Skin of body (tissue), 1 donor: ENCODE measurements at regions not wholly inside any gene's neighbourhood (a gene's known extent, or its start where the extent isn't known, plus 50 kb on each side); places are given as distances from the start of the nearest gene placed in this dataset.
"Not testable (repeated sequence)": the region's sequence is repeated elsewhere in the genome, so short reads cannot be mapped to it uniquely, and the experiment has no call there.

Source experiments
- DNase-seq: peaks from one replicate; lab custom pipeline; 2025; lab: John Stamatoyannopoulos, UW

- no peak for DNase-seq
Observed at GRCh38 chr11:97007283-97007682, 617.5 kb downstream of the JRKL start.

DNA sequence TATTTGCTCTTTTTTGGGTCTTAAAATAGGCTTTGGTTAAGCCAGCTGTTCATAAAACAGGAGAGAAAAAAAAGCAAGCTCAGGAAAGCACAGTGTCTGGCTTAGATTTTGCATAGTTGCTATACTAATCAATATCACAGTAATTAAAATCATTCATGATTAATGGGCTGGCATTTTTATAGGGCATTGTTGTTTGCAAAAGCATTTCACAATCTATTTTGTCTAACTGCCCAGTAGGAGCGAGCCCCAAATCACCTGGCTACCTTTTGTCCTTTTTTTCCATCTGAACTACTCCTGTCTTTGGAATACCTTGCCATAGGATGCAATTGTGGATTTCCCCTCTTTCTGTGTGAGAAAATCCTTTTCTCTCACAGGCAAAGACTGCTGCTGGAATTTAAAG, 619.8 kb downstream of the JRKL start:
- DNase-seq = no peak

GRCh38 chr11:97010997-97011396, 621.2 kb downstream of the JRKL start:
- DNase-seq = not testable (repeated sequence)

DNA sequence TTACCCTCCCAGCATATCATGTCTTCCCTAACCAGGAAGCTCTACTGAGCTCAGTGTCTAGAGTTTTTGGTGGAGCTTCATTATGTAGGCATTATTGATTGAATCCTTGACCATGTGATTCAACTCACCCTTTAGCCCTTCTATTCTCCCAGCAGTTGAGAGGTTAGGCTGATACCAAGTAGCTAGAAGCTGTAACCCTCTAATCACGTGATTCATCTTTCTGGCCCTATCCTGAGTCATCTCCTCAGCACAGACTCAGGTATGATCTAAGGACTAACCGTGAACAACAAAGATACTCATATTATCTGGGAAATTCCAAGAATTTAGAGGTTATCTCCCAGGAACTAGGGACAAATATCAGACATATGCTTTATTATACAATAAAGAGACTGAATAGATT, 625.5 kb downstream of the JRKL start:
- no peak for DNase-seq

DNA sequence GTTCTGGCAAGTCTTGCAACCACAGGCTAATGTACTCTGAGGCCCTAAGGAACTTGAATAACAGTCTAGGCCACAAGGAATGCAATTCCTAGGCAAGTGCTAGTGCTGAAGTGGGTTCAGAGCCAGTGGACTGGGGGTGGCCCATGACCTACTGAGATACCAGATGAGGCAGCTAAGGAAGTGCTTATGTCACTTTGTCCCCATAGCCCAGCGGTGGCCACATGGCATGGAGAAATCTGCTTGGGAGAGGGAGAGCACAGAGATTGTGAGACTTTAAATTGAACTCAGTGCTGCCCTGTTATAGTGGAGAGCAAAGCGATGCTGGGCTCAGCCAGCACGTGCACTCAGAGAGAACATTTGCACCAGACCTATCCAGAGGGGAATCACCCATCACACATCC, 629.5 kb downstream of the JRKL start:
- no peak for DNase-seq

- no peak for DNase-seq
Observed at GRCh38 chr11:97019754-97020153, 629.9 kb downstream of the JRKL start.

DNA sequence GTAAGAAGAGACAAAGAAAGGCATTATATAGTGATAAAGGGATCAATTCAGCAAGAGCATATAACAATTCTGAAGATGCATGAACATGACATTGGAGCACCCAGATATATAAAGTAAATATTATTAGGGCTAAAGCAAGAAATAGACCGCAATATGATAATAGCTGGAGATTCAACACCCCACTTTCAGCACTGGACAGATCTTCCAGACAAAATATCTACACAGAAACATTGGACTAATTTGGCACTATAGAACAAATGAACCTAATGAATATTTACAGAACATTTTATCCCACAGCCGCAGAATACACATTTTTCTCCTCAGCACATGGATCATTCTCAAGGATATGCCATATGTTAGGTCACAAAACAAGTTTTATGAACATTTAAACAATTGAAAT, 633.1 kb downstream of the JRKL start:
- DNase-seq = no peak

- DNase-seq = no peak
Observed at GRCh38 chr11:97028836-97029406, 639.1 kb downstream of the JRKL start.

DNA sequence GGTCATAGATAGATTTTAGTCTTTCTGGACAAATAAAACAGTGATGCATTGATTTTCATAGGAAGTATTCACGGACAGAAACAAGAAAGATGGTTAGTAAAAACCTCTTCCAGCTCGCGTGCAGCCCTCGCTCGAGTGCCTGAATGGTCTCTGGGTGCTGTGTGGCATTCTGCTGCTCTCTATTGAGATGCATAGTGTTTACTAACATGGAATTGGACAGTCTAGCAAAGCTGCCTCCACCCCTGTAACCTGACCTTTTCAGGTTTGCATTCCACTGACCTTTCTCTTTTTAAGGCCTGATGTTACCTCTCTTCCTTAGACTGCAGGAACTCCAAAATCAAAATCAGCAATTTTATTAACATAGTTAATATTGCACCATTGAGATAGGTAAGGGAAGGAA, 643.4 kb downstream of the JRKL start:
- no peak for DNase-seq

GRCh38 chr11:97048481-97048880, 658.7 kb downstream of the JRKL start:
- no peak for DNase-seq

DNA sequence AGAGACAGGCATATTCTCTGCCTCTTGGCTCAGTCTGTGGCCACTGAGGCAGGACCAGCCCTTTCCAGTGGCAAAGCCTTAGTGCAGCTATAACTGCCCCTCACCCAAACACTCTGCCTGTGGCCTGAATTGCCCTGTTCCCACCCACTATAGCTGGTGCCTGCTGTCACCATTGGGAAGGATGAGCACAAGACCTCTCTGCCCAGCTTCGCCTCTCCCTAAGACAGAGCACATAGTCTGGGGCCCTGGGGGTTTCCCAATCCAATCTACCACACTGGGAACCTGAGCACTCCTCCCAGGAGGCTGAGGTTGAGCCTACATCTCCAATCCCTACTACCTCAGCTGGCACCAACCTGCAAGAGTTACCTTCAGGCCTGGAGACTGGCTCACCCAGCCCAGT, 670.4 kb downstream of the JRKL start:
- no peak for DNase-seq

- DNase-seq = no peak
Observed at GRCh38 chr11:97069160-97069559, 679.3 kb downstream of the JRKL start.

DNA sequence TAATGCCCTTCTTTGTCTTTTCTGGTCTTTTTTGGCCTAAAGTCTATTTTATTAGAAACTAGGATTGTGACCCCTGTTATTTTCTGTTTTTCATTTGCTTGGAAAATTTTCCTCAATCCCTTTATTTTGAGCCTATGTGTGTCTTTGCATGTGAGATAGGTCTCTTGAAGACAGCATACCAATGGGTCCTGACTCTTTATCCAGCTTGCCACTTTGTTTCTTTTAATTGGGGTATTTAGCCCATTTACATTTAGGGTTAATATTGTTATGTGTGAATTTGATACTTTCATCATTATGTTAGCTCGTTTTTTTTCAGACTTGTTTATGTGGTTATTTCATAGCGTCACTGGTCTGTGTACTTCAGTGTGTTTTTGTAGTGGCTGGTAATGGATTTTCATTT, 682.6 kb downstream of the JRKL start:
- no peak for DNase-seq

- DNase-seq = not testable (repeated sequence)
Observed at GRCh38 chr11:97076666-97077065, 686.9 kb downstream of the JRKL start.

GRCh38 chr11:97078443-97078842, 688.6 kb downstream of the JRKL start:
- no peak for DNase-seq

DNA sequence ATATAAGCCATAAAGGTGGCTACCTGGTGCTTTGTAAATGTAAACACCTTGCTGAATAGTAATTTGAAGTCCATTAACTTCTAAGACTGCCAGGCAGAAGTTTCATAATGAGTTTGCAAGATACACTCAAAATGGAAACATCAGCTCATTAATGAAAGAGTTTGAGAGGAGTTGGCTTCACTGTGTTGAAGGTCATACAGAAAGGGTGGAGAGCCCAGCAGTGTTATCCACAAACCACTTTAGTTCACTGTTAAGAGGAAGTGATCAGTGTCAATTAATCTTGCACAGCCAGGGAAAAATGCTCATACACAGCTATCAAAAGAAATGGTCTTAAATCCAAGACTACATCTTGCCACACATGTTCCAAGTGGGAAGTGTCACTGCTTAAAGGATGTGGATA, 689.4 kb downstream of the JRKL start:
- DNase-seq = no peak

- DNase-seq = no peak
Observed at GRCh38 chr11:97087419-97087818, 697.6 kb downstream of the JRKL start.

DNA sequence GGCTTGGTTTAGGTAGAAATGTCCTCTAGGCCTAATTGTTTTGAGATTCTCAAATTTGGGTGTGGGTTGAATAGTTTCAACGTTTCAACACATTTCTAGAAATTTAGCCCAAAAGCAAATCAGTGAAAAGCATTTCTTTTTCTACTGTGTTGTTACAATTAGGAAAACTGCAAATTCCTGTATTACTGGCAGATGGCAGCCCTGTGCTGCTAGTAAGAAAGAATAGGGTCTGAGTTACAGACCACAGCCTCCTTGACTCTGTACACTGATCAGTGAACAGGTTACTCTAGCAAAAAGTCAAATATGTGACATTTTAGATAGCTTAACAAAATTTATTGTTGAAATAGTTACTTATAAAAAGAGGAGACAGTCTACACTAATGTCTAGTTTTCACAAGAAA, 703.0 kb downstream of the JRKL start:
- DNase-seq = no peak

GRCh38 chr11:97102180-97102579, 712.4 kb downstream of the JRKL start:
- not testable (repeated sequence) for DNase-seq

DNA sequence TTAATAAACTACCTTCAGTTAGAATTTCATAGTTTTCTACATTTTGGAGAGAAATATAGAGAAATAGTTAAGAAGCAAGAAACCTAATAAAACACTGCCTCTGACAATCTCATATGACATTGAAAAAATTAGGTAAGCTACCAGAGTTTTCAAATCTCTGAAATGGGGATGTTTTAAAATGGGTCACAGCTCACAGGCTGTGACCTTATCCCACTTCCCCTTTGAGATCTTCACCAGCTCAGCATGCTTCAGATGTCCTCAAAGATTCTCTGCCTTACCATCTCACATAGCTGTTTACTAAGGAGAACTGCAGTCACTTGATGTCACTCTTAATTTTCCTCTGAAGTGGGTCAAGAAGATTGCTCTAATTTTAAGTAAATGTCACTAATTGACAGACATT, 717.8 kb downstream of the JRKL start:
- DNase-seq = no peak

DNA sequence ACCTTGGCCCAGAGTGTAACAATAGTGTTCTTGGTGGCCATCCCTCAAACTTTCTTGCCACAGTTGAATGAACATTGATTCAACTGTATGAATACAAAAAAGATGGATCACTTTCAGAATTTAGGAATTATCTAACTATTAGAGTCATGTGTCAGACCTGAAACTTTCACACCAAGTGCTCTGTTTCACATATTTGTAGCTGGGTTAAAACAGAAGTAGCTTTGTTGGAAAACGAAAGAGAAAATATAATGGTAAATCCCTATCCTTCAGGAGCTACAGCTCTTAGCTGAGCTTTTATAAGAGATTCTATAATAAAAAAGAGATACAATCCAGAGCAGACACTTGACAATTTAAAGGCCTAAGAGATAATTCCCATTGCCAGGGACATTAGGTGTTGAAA, 719.3 kb downstream of the JRKL start:
- DNase-seq = no peak

- DNase-seq = no peak
Observed at GRCh38 chr11:97110376-97110775, 720.6 kb downstream of the JRKL start.

- no peak for DNase-seq
Observed at GRCh38 chr11:97111559-97111958, 721.7 kb downstream of the JRKL start.

- no peak for DNase-seq
Observed at GRCh38 chr11:97118614-97119200, 728.9 kb downstream of the JRKL start.
